ENCODE measurements at regions not wholly inside any gene's neighbourhood (a gene's known extent, or its start where the extent isn't known, plus 50 kb on each side); places are given as distances from the start of the nearest gene placed in this dataset.

DNA sequence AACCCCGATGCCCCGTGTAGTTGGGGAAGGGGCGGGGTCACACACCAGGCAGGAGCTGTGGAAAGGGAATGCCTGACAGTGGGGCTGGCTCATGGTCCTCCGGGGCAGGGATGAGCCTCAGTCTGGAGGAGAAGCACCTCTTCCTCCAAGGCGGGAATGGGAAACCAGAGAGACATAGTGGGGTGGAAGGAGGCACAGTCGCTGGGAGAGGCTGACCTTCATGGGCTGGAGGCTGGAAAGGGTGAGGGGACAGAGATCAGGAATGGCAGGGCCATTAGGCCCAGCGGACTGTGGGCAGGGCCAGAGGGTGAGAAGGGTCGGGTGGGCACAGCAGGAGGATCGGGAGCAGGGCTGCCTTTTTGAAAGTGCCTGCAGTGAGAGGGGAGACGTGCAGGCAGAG, 65.8 kb upstream of the LINGO1 start:
- DNase-seq = no peak
- TF ChIP-seq, protein P1, sequence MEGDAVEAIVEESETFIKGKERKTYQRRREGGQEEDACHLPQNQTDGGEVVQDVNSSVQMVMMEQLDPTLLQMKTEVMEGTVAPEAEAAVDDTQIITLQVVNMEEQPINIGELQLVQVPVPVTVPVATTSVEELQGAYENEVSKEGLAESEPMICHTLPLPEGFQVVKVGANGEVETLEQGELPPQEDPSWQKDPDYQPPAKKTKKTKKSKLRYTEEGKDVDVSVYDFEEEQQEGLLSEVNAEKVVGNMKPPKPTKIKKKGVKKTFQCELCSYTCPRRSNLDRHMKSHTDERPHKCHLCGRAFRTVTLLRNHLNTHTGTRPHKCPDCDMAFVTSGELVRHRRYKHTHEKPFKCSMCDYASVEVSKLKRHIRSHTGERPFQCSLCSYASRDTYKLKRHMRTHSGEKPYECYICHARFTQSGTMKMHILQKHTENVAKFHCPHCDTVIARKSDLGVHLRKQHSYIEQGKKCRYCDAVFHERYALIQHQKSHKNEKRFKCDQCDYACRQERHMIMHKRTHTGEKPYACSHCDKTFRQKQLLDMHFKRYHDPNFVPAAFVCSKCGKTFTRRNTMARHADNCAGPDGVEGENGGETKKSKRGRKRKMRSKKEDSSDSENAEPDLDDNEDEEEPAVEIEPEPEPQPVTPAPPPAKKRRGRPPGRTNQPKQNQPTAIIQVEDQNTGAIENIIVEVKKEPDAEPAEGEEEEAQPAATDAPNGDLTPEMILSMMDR (IDR thresholded peaks at IDR 0.05; ENCODE audit: low read depth, low read length) = no peak
- H3K9me3 ChIP-seq (ENCODE audit: severe bottlenecking) = no peaks in the 10 kb centered on the region
- no peaks in the 10 kb centered on the region for H3K36me3 ChIP-seq
- H3K27ac ChIP-seq = no peak overlapping the region
- H3K4me3 ChIP-seq (ENCODE audit: low read depth, low read length) = no peak overlapping the region
- no peaks in the 10 kb centered on the region for H3K27me3 ChIP-seq (ENCODE audit: insufficient read depth, low read depth, severe bottlenecking)

DNA sequence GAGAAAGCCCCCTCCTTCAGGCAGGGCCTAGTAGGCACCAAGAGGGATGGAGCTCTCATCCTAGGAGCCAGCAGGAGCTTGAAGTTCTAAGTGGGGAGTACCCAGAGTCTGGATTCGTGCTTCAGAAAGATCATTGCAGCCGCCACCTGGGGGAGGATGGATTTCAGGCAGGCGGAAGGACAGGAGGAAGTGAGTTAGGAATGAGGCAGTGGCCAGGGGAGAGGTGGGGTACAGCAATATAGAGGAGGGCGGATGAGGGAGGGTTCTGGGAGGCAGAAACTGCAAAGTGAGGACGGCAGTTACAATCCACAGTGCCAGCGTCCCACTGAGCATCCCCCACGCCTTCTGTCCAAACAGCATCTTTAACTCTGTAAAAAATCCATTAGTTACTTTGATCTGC, 65.2 kb upstream of the LINGO1 start:
- no peak for DNase-seq
- Histone ChIP-seq H3K27me3 (ENCODE audit: insufficient read depth, low read depth, severe bottlenecking) (no peaks in the 10 kb centered on the region), H3K27ac (no peak overlapping the region), H3K36me3 (no peaks in the 10 kb centered on the region), H3K9me3 (ENCODE audit: severe bottlenecking) (no peaks in the 10 kb centered on the region), H3K4me3 (ENCODE audit: low read depth, low read length) (no peak overlapping the region)
- TF ChIP-seq, protein P1 (IDR thresholded peaks at IDR 0.05; ENCODE audit: low read depth, low read length) = no peak

DNA sequence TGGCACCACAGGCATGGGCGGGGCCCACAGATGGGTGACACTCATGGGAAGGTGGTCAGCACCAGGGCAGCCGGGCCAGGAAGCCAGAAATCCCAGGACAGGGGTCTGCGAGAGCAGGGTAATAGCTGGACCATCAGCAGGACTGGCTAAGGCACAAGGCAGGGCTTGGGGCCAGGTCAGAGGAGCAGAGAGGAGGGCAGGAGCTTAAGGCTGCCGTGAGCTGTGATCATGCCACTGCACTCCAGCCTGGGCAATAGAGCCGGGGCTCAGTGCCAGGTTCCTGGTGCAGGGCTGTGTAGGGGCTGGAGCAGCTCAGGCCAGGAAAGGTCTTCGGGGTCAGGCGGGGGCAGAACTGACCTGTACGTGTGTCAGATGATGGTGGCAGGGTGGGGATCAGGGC, 64.2 kb upstream of the LINGO1 start:
- no peak overlapping the region for H3K27ac ChIP-seq
- TF ChIP-seq, protein P1 (IDR thresholded peaks at IDR 0.05; ENCODE audit: low read depth, low read length) = no peak
- H3K36me3 ChIP-seq = no peaks in the 10 kb centered on the region
- H3K27me3 ChIP-seq (ENCODE audit: insufficient read depth, low read depth, severe bottlenecking) = no peaks in the 10 kb centered on the region
- no peak for DNase-seq
- no peak overlapping the region for H3K4me3 ChIP-seq (ENCODE audit: low read depth, low read length)
- no peaks in the 10 kb centered on the region for H3K9me3 ChIP-seq (ENCODE audit: severe bottlenecking)

DNA sequence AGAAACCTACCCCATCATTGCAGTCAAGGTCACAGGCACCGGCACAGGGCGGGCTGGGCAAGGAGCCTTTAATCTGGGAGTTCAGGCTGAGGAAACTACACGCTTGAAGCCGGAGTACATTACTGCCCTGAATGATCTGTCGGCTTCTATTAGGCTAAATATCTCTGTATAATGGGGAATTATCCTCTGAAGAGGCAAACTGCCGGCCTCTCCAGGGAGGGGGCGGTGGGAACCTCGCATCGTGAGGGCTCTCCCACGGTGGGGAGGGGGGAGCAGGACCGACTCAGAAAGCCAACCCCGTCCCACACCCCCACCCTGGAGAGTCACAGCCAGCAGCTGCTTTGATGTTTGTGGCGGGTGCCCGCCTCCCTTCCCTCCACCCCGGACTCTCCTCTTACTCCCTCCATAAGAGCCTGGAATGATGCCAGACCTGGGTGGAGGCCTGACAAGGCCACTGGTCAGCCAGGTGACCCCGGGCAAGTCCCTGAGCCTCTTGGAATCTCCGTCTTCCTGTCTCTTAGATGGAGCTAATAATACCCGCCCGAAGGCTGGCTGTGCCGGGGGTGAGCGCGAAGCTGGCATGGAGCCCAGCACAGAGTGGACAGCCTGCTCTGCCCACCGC, 63.4 kb upstream of the LINGO1 start:
- DNase-seq = peak; percentile 24

DNA sequence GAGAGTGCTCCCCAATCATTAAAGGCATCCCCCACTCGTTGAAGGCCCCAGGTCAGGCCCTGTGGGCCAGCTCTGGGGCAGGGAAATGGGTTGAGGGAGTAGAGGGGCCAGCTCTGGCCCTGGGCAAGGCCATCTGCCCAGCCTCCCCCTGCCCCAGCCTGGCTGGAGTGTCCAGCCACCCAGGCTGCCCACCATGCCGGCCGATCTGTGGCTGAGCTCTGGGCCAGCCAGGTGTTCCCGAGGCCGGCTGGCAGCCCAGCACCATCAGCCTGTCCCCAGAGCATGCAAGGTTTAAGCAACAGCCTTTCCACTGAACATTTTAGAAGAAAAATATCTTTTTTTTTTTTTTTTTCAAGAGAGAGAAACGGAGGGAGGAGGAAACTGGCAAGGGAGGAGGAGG, 62.8 kb upstream of the LINGO1 start:
- TF ChIP-seq, protein P1 (IDR thresholded peaks at IDR 0.05; ENCODE audit: low read depth, low read length) = no peak
- no peaks in the 10 kb centered on the region for H3K27me3 ChIP-seq (ENCODE audit: insufficient read depth, low read depth, severe bottlenecking)
- H3K27ac ChIP-seq = no peak overlapping the region
- H3K36me3 ChIP-seq = no peaks in the 10 kb centered on the region
- H3K9me3 ChIP-seq (ENCODE audit: severe bottlenecking) = no peaks in the 10 kb centered on the region
- no peak for DNase-seq
- H3K4me3 ChIP-seq (ENCODE audit: low read depth, low read length) = no peak overlapping the region

More for the DNA sequence above, 63.4 kb upstream of the LINGO1 start:
- H3K4me3 ChIP-seq (ENCODE audit: low read depth, low read length) = no peak overlapping the region
- H3K36me3 ChIP-seq = no peaks in the 10 kb centered on the region
- TF ChIP-seq, protein P1 (IDR thresholded peaks at IDR 0.05; ENCODE audit: low read depth, low read length) = no peak
- no peak overlapping the region for H3K27ac ChIP-seq
- H3K9me3 ChIP-seq (ENCODE audit: severe bottlenecking) = no peaks in the 10 kb centered on the region
- H3K27me3 ChIP-seq (ENCODE audit: insufficient read depth, low read depth, severe bottlenecking) = no peaks in the 10 kb centered on the region

DNA sequence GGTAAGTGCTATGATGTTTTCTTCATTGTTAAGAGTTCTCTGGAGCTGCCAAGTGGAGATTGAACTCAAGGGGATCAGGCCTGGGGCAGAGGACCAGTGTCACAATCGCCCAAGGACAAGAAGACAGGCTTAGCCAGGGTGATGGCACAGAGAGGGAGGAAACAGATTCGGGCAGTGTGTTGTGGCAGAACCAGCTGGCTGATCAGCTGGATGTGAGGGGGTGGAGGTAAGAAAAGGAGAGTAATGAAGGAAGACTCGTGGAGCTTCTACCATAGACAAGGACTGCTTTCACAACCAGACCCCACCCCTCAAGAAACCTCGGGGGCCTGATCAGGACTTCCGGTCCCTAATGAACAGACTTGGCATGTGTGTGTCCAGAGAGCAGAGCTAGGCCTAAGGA, 60.9 kb upstream of the LINGO1 start:
- TF ChIP-seq, protein P1 (IDR thresholded peaks at IDR 0.05; ENCODE audit: low read depth, low read length) = no peak
- Histone ChIP-seq H3K36me3 (peaks cover 3% of the 10 kb centered on the region; the same call in 1 of the 2 replicates), H3K27ac (no peak overlapping the region), H3K9me3 (ENCODE audit: severe bottlenecking) (no peaks in the 10 kb centered on the region), H3K27me3 (ENCODE audit: insufficient read depth, low read depth, severe bottlenecking) (no peaks in the 10 kb centered on the region), H3K4me3 (ENCODE audit: low read depth, low read length) (no peak overlapping the region)
- no peak for DNase-seq
